GM10248 (cell line): ENCODE measurements at regions not wholly inside any gene's neighbourhood (a gene's known extent, or its start where the extent isn't known, plus 50 kb on each side); places are given as distances from the start of the nearest gene placed in this dataset.

ENCODE experiments used
- CTCF ChIA-PET: fragments of 300-600 bp; sonication (Branson Sonifier 250); formaldehyde crosslinking; extraction: SDS; loops from one replicate; lab custom pipeline; 2021; ENCODE audit warnings: antibody characterized with exemption; lab: Yijun Ruan, JAX
- POLR2A ChIA-PET: fragments of 350-650 bp; sonication (Branson Sonifier 250); formaldehyde crosslinking; extraction: SDS; loops from one replicate; lab custom pipeline; 2020; ENCODE audit warnings: antibody characterized with exemption; lab: Yijun Ruan, JAX
- DNase-seq: peaks from one replicate; pipeline ENCODE4 v3.0.0; 2012; ENCODE audit errors: extremely low spot score
- CTCF ChIP-seq: IDR thresholded peaks from 2 replicates; pipeline ENCODE4 v1.5.1; 2012; ENCODE audit warnings: mild to moderate bottlenecking, low read depth; ENCODE audit errors: extremely low read depth, missing control alignments, control extremely low read depth

- ChIA-PET POLR2A (no interaction called here), CTCF (interaction anchor here (0.6 to 2.4 kb wide), 6 partner anchors 8 to 1460 kb away, joined by 3 to 6 read pairs (median 3); no protein-coding TSS in a partner anchor)
Measured at GRCh38 chr2:59182249-59182648, 941.1 kb upstream of the FANCL start.

DNA sequence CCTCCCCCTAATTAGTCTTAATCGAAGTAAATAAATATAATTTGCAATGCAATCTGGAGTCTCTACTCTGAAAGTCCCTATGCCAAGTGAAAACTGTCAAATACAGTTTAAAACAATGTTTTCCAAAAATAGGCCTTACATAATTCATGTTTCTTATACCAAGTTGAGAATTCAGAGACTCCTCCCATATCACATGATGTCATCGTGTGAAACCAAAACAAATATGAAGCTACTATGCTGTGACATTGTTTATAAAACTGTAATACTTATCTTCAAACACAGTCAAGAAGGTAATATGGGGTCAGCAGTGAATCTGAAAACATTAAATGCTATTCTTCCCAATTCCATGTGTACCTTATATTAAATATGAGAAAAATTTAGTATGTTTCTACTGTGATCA, 940.2 kb upstream of the FANCL start:
- ChIA-PET CTCF (interaction anchor here (1.4 to 2.4 kb wide), 2 partner anchors 9 to 46 kb away, joined by 3 to 6 read pairs; no protein-coding TSS in a partner anchor), POLR2A (no interaction called here)
- TF ChIP-seq CTCF, result no peak
- DNase-seq, result no peak

More at GRCh38 chr2:59182249-59182648, 941.1 kb upstream of the FANCL start:
- TF ChIP-seq CTCF, result no peak
- DNase-seq, result no peak

DNA sequence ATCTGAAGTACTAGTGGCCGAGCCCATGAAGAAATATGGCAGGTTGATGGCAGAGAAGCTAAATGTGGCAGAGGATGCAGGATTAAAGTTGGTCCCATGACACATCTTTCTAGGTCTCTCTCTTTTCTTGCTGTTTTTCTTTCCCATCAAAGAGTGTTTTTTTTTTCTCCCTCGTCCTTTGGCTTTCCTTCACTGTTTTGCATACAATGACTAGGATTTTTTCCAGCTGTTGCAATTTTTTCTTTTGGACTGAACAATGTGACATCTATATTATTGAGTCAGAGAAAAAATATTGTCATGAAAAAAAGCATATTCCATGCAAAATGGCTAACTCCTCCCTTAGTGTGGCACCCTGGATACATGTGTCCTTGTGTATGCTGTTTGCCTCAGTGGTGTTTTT, 939.5 kb upstream of the FANCL start:
- ChIA-PET CTCF (no interaction called here), POLR2A (no interaction called here)
- TF ChIP-seq CTCF, result no peak
- no peak for DNase-seq

GRCh38 chr2:59180111-59180510, 939.0 kb upstream of the FANCL start:
- ChIA-PET POLR2A (no interaction called here), CTCF (no interaction called here)
- no peak for DNase-seq
- no peak for TF ChIP-seq CTCF

GRCh38 chr2:59177748-59178147, 936.6 kb upstream of the FANCL start:
- CTCF ChIA-PET, result no interaction called here
- TF ChIP-seq CTCF, result no peak
- no peak for DNase-seq
- POLR2A ChIA-PET, result no interaction called here

DNA sequence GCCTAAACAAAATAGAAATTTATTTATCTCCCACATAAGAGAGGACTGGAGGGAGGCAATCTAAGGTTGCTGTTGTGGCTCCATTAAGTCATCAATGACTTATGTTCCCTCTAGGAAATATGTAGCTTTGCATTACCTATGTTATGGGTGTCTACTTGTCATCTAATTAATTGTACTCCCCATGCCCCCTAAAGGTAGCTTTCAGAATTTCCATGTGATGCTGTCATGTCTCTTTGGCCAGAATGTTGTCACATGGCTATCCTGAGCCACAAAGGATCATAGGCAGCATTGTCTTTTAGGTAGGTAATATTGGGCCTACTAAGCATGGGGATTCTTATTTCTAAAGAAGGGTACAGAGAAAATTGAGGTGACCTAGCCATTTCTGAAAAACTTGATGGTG, 935.6 kb upstream of the FANCL start:
- TF ChIP-seq CTCF, result no peak
- no peak for DNase-seq
- CTCF ChIA-PET, result interaction anchor here (1.2 kb wide), 1 partner anchor 125 kb away, joined by 3 read pairs; no protein-coding TSS in a partner anchor
- POLR2A ChIA-PET, result no interaction called here
